ENCODE measurements at regions not wholly inside any gene's neighbourhood (a gene's known extent, or its start where the extent isn't known, plus 50 kb on each side); places are given as distances from the start of the nearest gene placed in this dataset.

- no peaks in the 10 kb centered on the region; a peak in 1 of 5 replicates for H3K4me1 ChIP-seq (replicated peaks in 1 of 2; ENCODE audit: control insufficient read depth in 2 of 2, insufficient read depth in 2 of 2, low read length in 2 of 2)
- intact Hi-C loops (cut with micrococcal nuclease): loop anchor here (10.0 kb wide), 2 partner anchors 158 to 818 kb away; no protein-coding TSS in a partner anchor
- H3K9ac ChIP-seq (ENCODE audit: insufficient read depth in 1 of 2, low read depth in 2 of 2, low read length in 2 of 2): no peak overlapping the region
- H2AFZ ChIP-seq (ENCODE audit: low read depth, low read length): no peak overlapping the region
- no peak overlapping the region for H3K4me3 ChIP-seq
- no peaks in the 10 kb centered on the region for H3K9me3 ChIP-seq (replicated peaks; ENCODE audit: control insufficient read depth, insufficient read depth, low read depth, low read length)
- no peak overlapping the region for H3K4me2 ChIP-seq (ENCODE audit: insufficient read depth, low read length)
- POLR2A ChIA-PET: interaction anchor here (0.8 kb wide), 1 partner anchor 8 kb away, joined by 3 read pairs; no protein-coding TSS in a partner anchor
- CTCF ChIA-PET (ENCODE audit: low intra/inter-chr PET ratio): no interaction called here
- in situ Hi-C loops (cut with MboI): no loop called here
- 0% methylated on average over 4 of the region's 4 CpGs for WGBS (ENCODE audit: insufficient coverage, low coverage, missing lambda C conversion rate)
- DNase-seq (ENCODE audit: extremely low read depth in 1 of 4, low spot score in 3 of 4) (no peak), ATAC-seq (no peak), FAIRE-seq (no peak)
- H3K27ac ChIP-seq (ENCODE audit: extremely low read depth, low read depth, low read length): no peak overlapping the region
- H3K27me3 ChIP-seq (ENCODE audit: control insufficient read depth in 2 of 2, insufficient read depth in 2 of 2, low read length in 2 of 2): no peaks in the 10 kb centered on the region
- TF ChIP-seq C11orf30 (IDR thresholded peaks at IDR 0.05; ENCODE audit: low read depth) (peak; percentile 73), TBP (optimal IDR thresholded peaks at IDR 0.05; ENCODE audit: low read depth, low read length) (no peak), ZNF316 (IDR thresholded peaks at IDR 0.05) (peak; percentile 75), IFI16 (CRISPR knock-in tag; IDR thresholded peaks at IDR 0.05) (no peak), MNT (conservative IDR thresholded peaks at IDR 0.05) (no peak), MAFK (IDR thresholded peaks at IDR 0.05; ENCODE audit: low read length) (peak; percentile 69), MAFG (tag; conservative IDR thresholded peaks at IDR 0.05) (peak; percentile 57; the same call in 1 of the 2 replicates), MAFF (IDR thresholded peaks at IDR 0.05; ENCODE audit: low read length) (0 out of 2 replicates have a peak, but pooled peaks have one; percentile 44)
- TF ChIP-seq, protein P1, sequence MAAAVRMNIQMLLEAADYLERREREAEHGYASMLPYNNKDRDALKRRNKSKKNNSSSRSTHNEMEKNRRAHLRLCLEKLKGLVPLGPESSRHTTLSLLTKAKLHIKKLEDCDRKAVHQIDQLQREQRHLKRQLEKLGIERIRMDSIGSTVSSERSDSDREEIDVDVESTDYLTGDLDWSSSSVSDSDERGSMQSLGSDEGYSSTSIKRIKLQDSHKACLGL (CRISPR knock-in tag; IDR thresholded peaks at IDR 0.05; ENCODE audit: borderline replicate concordance, poor library complexity, severe bottlenecking): no peak
- TF ChIP-seq, protein P2, sequence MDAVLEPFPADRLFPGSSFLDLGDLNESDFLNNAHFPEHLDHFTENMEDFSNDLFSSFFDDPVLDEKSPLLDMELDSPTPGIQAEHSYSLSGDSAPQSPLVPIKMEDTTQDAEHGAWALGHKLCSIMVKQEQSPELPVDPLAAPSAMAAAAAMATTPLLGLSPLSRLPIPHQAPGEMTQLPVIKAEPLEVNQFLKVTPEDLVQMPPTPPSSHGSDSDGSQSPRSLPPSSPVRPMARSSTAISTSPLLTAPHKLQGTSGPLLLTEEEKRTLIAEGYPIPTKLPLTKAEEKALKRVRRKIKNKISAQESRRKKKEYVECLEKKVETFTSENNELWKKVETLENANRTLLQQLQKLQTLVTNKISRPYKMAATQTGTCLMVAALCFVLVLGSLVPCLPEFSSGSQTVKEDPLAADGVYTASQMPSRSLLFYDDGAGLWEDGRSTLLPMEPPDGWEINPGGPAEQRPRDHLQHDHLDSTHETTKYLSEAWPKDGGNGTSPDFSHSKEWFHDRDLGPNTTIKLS (IDR thresholded peaks at IDR 0.05; ENCODE audit: borderline replicate concordance, low read depth): no peak
- no peaks in the 10 kb centered on the region for H3K36me3 ChIP-seq (ENCODE audit: control insufficient read depth, insufficient read depth, low read length)
- H4K20me1 ChIP-seq (replicated peaks; ENCODE audit: control insufficient read depth, insufficient read depth, low read length): no peaks in the 10 kb centered on the region
- H3K79me2 ChIP-seq (ENCODE audit: control insufficient read depth, insufficient read depth, low read length): no peaks in the 10 kb centered on the region
- BruUV-seq (replicated peaks): no TSS peak
- no peaks in the 10 kb centered on the region for H3K9me1 ChIP-seq (ENCODE audit: control insufficient read depth, insufficient read depth, low read length)
These were observed 81.5 kb upstream of the TNFSF11 start for GRCh38 chr13:42492372-42492920.

All from K562 (cell line).